Activated gamma-delta T cell (primary cell): ENCODE measurements at regions not wholly inside any gene's neighbourhood (a gene's known extent, or its start where the extent isn't known, plus 50 kb on each side); places are given as distances from the start of the nearest gene placed in this dataset.

Source experiments
- DNase-seq: peaks from one replicate; lab custom pipeline; 2025; lab: John Stamatoyannopoulos, UW

DNA sequence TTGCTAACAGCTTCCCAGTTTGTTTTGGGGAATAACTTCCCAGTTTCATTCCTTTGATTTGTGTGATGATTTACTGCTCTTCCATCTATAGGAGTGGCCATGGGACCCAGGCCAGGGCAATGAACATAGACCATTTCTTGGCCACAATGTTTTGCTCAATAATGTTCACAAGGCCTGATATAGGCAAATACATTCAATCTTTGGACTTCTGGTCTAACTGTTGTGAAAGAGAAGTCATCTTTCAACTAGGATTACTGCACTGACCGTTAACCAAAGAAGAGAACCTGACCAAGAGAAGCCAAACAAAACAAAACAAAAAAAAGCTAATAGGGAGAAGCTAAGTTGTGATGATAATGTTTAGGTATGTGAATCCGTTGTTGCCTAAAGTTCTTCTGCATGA, 221.8 kb upstream of the SUCLG2 start:
- DNase-seq = no peak

DNA sequence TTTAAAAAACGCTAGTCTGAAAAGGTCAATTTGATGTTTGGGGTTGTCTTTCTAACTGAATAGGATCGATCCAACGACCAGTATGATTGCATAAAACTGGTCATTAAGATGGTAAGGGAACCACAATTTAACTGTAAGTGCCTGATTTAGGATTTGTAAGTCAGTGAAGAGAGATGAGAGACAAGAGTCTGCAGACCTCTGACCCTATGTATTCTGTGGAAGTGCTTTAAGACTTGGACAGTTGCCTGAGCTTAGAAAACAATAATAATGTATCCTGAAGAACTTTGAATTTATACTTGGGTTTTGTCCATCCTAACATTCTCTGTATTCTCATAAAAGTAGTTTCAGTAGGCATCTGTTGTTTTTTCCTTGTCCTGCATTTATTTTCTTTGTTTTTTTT, 221.4 kb upstream of the SUCLG2 start:
- no peak for DNase-seq

DNA sequence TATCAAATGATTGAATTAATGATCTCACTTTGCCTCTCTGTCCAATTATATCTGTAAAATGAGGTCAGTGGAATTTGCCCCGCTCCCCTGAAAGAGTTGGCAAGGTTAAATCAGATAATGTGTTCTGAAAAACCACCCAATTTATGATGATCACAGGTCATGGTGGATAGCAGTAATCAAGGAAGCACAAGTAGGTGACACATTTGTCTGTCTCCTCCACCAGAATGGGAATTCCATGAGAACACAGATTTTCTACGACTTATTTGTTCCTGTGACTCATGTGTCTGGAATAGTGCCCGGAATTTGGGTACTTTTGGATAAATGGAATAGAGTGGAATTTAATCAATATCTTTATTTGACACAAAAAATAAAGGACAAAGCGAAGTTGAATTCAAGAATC, 220.9 kb upstream of the SUCLG2 start:
- DNase-seq = no peak

DNA sequence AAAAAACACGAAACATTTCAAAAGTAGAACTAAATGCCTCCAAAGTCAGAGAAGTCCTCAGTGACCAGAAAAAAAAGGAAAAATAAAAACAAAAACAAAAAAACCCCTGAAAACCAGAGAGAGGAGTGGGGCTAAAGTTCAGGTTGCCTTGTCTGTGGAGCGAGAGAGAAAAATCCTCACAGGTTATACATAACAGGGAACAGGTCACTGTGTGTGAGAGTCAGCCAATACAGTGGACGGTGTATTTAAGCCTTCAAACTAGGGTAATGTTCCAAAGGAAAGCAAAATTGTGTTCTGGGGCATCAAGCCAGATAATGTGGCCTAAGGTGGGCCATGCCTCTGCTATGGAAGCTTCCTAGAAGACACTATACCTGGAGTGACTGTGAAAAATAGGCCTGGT, 216.1 kb upstream of the SUCLG2 start:
- no peak for DNase-seq

DNA sequence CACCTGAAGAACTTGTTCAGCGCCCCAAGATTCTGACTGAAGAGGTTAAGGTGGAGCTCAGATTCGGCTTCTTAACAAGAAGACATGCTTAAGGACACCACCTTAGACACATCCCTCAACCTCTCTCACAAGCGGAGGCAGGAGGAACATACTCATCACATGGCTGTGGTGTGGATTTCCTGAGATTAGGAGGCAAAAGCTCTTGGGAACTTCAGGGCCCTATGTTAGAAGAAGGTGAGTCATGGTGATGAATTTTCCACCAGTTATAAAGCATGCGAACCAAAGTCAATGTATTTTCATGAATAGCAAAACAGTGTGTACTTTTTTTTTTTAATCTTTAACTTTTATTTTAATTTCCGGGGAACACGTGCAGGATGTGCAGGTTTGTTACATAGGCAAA, 212.2 kb upstream of the SUCLG2 start:
- no peak for DNase-seq

DNA sequence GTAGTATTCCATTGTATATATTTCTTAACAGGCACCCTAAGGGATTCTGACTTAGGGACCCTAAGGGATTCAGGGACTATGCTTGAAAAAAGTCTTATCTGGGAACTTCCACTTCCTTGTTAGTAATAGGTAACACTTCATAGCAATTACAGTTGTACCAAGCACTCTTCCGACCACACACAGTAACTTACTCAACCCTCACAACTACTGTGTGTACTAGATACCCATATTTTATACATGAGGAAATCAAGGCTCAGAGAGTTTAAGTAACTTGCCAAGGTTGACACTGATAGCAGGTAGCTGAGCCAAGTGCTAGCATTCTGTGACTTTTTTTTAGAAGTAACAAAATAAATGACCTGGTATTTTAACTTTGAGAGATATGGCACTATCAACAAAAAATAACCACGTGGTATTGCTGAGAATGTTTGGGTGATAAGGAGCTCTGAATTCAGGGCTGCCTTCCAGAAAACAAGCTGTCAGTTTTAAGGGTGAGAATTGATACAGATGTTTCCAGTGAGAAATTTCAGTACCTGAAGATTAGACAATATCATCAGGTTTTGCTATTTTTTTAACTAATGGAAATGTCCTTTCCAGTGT, 210.3 kb upstream of the SUCLG2 start:
- no peak for DNase-seq

DNA sequence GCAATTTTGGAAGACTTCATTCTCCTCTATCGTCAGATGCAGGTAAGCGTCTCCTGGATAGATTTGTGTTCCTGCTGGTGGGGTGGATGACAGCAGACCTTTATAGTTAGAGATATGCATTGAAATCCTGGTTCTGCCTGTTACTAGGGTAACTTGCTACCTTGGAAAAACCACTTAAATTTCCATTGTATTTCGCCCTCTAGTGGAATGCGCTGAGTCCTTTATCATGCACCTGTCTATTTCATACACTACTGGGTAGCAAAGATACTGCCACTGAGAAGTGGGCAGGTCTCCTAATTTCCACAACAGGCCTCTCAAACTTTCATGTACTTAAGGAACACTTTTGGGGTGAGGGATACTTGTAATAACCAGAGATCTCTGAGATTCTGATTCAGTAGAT, 209.5 kb upstream of the SUCLG2 start:
- no peak for DNase-seq

DNA sequence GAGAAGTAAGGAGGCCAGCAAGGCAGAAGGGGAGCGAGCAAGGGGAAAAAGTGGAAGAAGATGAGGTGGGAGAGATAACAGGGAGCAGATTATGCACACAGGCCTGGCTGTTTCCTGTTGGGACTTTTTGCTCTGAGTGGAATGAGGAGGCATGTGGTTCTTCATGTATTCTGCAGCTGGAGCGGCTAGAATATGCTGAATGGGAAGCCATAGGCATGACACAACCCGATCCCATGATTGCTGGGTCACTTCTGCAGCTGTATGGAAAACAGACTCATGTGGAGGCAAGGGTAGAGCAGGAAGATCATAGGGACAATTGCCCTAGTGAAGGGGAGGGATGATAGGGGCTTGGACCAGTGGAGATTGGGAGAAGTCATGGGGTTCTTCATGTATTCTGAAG, 206.0 kb upstream of the SUCLG2 start:
- DNase-seq = no peak

DNA sequence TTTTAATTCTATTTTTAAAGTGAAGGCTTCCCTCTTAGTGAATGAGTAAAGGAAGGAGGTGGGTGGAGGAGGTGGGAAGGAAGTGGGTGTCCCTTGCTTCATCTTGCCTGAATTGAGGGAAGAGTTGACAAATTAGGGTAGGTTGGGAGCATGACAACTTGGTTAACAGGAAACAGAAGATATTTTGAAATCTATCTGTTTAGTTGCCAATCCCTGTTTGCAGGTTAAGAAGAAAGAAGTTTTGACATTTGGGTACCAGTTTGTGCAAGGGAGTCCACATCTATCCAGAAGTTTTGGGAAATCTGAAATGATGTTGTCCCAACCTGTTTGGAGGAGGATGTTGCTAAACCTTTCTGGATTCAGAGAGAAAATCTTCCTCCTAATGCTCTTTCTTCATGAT, 204.1 kb upstream of the SUCLG2 start:
- no peak for DNase-seq

DNA sequence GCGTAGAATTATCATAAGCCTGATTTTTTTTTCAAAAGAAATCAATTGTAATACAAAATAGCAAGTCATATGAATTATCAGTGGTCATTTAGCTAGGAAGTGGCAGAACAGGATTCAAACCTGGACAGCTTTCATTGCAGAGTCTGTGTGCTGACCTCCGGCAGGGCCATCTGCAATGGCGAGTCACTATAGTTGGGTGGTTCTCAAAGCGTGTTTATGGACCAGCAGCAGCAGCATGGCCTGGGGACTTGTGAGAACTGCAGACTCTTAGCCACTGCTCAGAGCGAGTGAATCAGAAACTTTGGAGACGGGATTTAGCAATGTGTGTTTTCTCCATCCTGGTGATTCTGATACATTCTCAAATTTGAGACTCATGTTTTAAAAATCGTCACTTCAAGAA, 202.3 kb upstream of the SUCLG2 start:
- DNase-seq = no peak

DNA sequence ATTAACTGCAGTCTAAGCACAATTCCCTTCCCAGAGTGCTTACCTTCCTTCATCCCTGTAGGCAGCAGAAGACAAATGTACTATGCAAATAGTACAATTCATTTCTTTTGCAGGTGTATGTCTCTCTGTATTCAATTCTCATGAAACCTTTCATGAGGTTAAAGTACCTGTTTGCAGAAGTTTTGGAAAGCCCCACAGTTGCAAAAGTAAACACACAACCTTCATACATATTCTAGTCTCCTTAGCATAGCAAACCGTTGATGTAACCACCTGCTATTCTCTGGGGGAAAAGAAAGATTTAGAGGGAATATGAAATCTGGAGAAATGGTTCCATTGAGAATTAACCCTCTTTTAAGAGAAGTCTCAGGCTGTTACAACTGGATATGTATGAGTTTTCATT, 200.3 kb upstream of the SUCLG2 start:
- no peak for DNase-seq

DNA sequence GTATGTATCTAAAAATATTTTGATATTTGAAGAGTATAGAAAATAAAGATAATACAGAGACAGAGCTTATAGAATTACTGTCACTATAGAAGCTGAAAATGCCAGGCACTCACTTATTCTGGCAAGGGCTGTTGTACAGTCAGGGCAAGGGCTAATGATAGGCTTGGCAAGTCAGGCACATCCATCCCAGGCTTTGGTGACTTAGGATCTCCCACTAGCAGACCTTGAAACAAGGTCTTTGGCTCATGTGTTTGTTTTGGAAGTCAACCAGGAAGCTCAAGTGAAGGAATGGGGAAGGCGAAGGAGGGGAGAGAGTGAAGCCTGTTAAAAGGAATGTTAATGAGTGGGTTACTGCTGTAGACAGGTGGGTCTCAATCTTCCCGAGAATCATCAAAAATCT, 199.1 kb upstream of the SUCLG2 start:
- no peak for DNase-seq

DNA sequence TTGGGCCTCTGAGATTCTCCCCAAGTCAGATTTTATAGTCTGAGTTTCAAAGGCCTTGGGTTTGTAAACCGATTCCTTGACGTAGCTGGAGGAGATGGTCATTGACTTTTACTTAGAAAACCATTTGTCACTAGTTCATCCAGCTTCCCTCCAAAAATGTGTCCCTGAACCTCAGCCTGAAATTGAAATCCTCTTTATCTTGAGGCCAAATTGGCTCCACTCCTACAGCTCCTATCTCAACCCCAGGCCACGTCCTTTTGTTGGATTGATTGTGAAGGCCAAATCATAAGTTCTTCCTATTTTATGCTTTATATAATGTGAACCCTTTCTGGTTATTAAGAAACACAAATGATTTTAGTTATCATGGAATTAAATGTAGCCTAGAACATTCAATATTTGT, 193.9 kb upstream of the SUCLG2 start:
- no peak for DNase-seq

DNA sequence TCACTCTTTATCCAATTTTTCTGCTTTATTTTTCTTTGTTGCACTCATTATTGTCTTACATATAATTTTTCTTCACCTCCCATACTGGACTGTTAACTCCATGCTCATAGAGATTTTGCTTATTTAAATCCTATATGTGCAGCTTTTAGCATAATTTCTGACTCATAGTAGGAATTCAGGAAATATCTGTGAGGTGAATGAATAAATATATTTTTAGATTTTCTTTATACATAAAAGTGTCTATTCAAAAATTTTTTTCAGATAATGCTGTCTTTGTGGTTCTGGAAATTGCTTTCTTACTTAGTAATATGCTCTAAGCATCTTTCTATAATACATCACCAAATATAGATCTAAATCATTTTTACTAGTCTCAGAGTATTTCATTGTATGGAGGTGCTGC, 191.8 kb upstream of the SUCLG2 start:
- no peak for DNase-seq

DNA sequence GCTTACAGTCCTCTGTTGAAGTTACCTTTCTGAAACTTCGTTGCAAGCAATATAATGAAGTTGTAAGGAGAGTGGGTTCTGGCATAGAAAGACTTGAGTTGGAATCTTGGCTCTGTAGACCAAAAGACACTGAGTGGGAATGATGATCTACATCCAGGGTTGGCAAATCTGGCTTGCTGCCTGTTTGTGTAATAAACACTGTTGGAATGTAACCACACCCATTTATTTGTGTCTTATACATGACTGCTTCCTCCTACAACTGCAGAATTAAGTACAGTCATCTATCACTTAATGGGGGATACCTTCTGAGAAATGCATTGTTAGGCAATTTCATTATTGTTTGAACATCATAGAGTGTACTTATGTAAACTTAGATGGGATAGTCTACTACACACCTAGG, 178.4 kb upstream of the SUCLG2 start:
- no peak for DNase-seq

DNA sequence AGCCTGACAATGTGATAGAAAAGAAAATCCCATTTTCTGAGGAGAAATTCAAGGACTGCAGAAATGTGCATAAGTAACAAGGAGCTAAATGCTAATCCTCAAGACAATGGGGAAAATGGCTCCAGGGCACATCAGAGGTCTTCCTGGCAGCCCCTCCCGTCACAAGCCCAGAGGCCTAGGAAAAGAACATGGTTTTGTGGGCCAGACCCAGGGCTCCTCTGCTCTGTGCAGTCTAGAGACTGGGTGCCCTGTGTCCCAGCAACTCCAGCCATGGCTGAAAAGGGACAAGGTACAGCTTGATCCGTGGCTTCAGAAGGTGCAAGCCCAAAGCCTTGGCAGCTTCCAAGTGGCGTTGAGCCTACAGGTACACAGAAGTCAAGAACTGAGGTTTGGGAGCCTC, 176.8 kb upstream of the SUCLG2 start:
- DNase-seq = no peak

DNA sequence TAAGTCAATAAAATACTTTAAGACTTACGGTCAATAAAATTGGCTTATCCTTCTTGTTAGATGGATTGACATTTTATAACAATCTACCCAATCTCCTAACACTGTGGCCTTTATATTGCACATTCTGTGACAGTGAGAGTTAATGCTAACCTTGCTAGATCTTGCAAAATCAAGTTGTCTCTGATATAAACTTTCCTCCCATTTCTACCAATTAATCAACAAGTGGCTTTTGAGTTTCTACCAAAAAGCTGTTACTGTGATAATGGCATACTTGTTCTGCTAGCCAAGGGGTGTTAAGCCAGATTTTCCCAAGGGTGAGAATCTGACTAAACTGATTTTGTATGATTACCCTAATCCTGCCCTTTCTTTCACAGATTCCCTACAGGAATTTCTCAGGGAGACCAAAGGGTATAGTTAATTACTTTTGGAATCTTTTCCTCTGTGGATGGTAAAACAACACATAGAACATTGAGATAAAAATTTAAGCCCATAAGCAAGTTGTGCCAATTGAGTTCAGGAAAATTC, 174.1 kb upstream of the SUCLG2 start:
- DNase-seq = no peak

DNA sequence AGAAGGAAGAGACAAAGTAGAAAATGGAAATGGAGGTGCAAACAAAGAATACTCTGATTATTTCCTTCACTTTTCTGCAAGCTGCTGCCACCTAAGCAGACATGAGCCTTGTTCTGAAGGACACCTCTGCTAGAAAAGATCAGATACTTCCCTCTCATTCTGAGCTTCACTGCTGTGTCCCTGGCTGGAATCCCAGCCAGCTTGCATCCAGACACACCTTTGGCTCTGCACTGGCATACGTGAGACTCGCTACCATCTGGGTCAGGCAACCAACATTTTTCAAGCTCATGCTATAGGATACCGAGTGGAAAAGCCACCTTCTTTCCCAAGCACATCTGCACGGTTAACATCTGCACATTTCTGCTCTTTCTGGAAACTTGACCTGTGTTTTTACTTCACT, 166.7 kb upstream of the SUCLG2 start:
- no peak for DNase-seq

DNA sequence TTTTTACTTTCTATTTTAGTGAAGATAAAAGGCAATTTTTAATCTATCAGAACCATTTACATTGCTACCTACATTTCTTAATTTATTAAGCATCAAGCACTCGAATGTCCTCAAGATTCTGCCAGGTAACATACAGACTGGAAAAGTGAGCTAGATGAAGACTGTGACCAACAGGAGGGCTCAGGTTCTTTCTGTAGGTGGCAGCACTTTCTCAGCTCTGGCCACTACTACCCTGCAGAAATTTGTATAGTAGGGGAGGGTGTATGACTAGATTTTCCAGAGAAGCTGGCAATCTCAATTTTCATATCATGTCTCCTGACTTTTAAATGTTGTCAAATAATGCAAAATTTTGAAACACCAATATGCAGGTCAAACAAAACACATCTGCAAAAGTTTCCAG, 165.0 kb upstream of the SUCLG2 start:
- no peak for DNase-seq

DNA sequence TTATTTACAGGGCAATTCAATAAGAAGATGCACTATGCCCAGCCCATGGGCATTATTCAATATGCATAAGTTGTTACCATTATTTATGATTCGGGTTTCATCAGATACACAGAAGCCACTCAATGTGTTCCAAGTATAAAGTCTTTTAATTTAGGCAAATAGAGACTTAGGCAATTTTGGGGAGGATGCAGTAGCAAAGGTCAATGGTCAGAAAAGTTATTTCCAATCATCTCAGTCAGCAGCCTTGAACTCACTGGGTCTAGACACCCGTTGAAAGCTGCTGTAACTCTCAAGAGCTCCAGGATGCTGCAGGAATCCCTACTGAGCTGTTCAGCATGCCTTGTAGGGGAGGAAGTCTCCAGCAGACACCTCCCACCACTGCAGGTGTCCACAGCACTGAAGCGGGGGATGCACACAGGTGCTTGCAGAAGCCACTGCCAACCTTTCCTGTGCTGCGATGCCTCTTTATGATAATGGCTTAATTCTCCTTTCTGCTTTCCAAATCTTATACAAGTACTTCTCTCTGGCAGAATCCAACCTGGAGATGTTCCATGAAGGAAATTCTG, 155.0 kb upstream of the SUCLG2 start:
- no peak for DNase-seq

DNA sequence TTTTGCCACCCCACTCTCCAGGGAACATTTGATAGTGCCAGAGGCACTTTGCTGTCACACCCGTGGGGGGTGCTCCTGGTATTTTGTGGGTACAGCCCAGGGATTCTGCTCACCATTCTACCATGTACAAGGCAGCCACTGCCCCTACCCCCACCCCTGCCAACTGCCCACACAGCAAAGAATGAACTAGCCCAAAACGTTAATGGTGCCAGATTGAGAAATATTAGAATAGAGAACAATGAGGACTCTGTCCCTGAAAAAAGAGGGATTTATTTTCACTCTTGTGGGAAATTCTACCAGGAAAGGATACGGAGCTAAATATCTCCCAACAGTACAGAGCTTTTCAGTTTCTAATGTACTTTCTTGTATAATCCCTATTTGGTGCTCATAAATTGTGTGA, 154.5 kb upstream of the SUCLG2 start:
- DNase-seq = no peak

DNA sequence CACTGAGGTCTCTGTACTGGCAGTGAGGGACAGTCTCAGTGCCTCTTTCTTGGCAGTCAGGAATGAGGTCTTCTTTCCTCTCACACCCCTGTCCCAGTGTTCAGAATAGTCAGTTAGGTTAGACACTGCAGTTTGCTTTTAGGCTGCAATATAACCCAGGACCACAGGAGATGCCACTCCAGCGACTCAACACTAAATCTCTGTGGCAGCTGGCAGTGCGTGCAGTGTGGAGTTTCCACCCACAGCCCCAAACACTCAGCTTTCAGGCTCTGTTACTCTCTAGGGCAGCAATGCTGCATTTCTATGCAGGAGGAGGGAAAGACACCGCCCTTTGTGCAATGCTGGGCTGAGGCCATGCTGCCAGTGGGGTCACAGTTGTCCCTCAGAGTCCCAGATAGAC, 150.2 kb upstream of the SUCLG2 start:
- no peak for DNase-seq

DNA sequence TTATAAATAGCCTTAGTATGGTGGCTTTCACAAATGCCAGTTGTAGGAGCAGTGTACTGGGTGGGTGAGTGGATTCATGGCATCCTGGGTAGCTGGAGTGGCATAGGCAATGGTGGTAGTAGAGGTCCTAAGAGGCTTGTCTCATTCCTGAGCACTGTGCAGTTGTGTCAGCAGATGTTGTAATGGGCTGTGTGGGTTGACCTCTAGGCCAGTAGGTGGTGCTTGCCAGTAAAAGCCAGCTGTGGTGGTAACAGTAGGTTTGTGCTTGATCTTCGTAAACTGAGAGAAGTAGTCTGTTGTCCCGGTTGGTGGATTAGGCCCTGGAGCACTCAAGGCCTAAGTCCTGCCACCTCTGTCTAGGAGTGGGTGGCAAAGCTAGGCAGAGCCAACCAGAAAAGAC, 149.7 kb upstream of the SUCLG2 start:
- no peak for DNase-seq

DNA sequence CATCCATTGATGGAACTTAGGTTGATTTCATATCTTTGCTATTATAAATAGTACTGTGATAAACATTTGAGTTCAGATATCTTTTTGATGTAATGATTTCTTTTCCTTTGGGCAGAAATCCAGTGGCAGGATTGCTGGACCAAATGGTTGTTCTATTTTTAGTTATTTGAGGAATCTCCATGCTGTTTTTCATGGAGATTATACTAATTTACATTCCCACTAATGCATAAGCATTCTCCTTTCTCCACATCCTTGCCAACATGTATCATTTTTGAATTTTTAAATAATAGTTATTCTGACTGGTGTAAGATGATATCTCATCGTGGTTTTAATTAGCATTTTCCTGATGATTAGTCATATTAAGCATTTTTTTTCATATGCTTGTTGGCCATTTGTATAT, 144.0 kb upstream of the SUCLG2 start:
- no peak for DNase-seq
